NCI-H146 (cell line): ENCODE measurements at regions not wholly inside any gene's neighbourhood (a gene's known extent, or its start where the extent isn't known, plus 50 kb on each side); places are given as distances from the start of the nearest gene placed in this dataset.
A peak's percentile ranks its signal among the peaks of the same experiment; 100 is the strongest.
"Not testable (repeated sequence)": the region's sequence is repeated elsewhere in the genome, so short reads cannot be mapped to it uniquely, and the experiment has no call there.

Experiments used
- DNase-seq: peaks from one replicate; lab custom pipeline; 2025; lab: John Stamatoyannopoulos, UW

DNA sequence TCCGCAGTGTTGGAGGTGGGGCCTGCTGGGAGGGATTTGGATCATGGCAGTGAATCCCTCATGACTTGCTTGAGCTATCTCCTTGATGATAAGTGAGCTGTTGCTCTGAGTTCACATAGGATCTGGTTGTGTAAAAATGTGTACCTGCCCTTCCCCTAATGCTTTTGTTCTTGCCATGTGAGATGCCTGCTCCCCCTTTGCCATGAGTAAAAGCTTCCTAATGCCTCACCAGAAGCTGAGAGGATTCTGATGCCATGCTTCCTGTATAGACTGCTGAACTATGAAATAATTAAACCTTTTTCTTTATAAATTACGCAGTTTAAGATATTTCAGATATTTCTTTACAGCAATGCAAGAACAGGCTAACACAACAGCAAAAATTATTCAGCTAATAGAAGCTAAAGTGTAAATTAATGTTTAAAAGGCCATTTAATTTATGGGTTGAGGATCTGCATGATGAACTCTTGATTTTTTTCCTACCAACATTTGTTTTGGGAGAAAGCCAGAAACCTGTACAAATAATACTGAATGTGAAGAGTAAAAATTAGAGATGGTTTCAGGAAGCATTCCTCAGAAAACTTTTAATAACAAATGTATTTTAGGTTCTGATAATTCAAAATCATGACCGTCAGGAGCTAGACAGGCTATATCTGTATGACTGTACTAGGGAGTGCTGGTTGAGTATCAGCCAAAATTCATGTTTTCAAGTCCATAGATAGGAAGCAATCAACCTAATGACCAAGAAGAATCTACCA is 177.5 kb upstream of the GRIA4 start:
- no peak for DNase-seq

DNA sequence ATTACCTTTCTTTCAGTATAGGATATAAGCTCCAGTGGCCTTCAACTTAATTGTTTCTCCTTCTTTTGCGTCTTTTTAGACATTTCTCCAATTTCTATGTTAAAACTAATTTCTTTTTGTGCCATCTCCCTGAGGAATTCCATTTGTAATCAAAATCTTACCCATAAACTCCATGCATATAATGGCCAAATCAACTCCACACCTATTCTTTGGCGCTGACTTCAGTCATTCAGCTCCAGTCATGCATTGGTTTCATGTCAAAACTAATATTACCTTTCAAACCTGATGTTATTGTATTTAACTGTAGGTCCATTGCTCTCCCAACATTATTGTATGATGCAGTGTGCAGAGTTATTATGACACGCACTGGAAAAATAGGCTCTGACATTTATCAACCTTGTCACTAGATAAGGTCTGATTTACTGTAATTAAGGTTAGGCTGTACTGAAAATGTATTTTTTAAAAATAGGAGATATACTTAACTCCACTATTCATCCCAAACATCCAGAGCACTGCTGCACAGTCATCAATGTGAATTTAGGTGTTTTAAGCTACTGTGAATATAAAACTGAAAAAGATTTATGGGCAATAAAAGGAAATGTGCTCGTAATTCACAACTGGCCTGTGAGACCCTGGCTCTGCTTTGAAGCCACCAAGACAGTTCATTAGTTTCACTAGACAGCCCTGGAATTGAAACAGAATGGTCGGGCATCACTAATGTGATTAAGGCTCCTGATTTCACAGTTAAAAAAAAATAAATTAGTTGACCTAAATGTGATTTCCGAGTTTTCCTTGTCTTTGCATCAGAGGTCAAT is 180.6 kb upstream of the GRIA4 start:
- no peak for DNase-seq

DNA sequence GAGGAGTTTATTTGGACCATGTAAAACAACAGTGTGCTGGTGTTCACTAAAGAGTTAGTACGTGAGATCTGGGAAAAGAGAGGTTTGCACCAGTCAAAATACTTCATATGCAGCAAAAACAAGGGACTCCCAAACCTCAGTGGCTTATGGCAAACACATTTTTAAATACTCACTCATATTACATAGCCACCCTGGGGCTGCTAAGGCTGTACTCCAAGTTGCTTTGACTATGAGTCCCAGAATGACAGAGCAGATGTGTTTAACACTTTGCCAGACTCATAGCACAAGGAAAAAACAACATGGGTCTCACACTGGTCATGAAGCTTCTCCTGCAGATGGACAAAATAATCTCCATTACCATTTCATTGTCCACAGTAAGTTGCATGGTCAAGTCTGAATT is 202.8 kb upstream of the GRIA4 start:
- DNase-seq = no peak

DNA sequence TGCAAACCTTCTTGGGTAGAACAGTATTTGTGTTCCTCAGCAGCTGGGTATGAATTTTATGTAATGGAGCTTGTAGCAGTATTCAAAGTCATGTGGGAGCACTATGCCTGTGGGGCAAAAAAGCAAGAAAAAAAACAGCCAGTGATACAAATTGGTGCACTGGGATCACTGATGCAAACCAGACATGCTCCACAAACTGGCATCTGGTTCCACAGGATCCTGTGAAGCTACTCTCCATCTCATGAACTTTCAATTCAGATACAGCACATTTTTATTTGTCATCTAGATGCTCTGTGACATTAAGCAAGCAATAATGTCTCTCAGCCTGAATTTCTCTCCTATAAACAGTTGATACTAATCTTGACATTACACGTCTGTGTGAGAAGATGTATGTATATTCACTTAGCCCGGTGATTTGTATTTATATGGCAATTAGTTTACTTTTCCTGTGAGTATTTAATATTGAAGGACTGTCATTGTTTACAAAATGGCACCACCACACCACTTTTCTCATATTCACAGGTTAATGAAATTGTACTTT is 208.5 kb upstream of the GRIA4 start:
- no peak for DNase-seq

DNA sequence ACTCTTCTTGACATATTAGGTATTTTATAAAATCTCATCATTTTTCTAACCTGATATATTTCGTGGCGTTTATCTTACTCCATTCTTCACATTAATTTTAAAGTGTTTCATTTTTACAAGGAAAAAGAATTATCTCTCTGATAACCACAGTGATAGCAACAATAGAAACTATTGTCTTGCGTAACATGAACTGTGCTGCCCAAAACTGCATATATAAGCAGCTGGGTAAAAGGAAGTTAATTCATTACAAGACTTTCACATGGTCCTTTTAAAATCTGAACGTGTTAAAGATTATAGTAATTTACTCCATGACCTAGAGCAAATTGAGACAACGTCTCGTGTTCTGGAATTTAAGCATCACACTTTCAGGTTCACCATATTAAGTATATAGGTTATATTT is 210.4 kb upstream of the GRIA4 start:
- DNase-seq = no peak

DNA sequence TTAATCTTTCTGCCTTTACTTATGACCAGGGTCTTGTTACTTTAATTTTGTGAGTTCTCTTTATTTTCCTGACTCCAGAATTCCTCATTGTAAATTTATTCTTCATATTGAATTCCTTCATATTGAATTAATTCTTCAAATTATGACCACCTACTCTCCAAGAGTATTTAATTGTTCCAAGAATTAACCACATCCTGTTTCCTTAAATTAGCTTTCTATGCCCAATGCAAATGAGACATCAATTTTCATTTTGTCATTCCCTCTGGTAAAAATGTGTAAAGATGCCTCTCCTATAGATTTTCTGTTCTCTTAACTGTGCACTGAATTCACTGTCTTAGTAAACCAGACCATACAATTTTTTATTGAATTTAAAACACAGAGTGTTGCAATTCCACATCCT is 211.2 kb upstream of the GRIA4 start:
- DNase-seq = no peak

DNA sequence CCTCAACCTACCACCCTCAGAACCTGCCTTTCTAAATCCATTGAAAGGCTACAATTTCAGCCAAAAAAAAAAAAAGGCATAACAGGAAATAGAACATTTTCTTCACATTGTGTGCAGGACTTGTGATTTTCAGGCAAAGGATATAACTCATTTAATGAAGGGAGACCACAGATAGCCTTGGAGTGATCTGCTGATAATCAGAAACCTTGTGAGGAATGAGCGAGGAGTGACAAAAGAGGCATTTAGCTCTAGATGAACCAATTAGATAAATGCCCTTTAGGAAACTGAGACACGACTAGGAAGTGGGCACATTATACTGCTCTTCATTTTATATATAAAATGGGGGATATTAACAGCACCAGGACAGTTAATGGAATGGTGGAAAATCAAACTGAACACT is 216.5 kb upstream of the GRIA4 start:
- DNase-seq = no peak

DNA sequence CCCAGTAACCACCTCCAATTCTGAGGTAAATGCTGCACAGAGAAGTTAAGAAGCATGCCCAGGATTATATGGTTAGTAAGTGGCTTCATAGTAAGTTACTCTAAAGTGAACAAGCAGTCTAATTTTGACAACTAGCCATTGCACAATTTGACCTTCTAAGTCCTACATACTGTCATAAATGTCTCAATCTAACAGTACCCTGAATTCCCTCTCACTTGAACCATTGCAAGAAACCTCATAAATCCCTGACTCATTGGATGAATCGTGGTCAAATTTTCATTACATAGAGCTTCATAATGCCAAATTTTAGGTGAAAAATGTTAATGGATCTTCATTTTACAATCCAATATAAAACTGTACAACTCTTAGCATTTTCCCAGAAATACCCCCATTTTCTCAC is 217.3 kb upstream of the GRIA4 start:
- DNase-seq = no peak

DNA sequence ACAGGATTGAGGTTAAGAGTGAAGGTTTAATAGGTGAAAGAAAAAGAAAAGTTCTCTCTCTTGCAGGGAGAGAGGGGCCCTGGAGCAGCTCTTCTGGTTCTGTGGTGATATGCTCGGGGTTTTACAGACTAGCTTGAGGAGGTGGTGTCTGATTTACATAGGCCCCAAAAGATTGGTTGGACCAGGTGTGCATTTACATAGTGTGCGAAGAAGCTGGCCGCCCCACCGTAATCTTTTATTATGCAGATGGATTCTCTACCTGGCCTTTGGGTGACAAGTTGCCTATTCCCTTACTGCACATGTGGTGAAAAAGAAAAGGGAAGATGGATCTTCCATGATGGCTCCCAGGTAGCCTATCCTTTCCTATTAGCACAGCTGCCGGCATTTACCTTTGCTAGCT is 219.9 kb upstream of the GRIA4 start:
- peak; percentile 96 for DNase-seq

DNA sequence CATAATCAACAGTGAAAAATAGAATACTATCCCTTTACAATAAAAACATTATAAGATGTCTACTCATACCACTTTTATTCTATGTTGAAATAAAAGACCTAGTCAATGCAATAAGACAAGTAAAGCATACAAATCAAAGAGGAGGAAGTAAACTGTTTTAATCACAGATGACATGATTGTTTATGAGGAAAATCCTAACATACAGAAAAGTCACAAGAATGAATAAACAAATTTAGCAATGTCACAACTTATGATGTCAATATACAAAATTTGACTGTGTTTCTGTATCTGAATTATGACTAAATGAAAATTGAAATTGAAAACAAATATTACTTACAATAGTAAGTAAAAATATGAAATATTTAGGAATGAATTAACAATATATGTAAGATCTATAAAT is 221.9 kb upstream of the GRIA4 start:
- no peak for DNase-seq

DNA sequence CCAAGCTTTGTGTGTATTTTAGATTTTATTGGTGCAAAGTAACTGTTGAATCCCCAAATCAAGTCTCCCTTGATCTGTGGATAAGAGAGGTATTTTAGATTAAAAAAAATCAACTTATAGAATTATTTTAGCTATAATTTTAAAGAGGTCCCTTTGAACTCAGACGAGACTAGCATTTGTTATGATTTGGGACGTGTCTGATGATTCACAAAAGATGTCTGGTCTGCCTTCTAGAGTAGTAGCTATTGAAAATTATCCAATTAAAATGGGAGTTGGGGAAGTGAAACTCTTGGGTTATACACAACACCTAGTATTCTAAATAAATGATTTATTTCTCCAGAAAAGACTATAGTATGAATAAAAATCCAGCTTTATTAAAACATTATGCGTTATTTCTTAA is 227.9 kb upstream of the GRIA4 start:
- no peak for DNase-seq

DNA sequence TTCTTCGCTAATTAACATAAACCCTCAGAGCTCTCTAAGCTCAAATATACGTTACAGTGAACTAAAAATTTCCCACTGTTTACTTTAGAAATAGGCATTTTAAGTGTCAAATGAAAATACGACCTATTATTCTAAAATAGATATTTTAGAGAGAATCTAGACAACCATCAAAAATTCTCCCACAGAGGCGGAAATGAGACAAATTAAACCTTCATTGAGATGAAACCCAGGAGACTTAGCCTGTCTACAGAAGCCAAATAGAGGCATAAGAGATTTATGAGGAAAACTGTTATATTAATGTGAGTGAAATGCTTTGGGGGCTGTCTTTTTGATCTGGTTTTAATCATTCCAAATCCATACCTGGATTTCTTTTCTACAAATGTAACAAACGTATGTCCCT is 232.0 kb upstream of the GRIA4 start:
- no peak for DNase-seq

DNA sequence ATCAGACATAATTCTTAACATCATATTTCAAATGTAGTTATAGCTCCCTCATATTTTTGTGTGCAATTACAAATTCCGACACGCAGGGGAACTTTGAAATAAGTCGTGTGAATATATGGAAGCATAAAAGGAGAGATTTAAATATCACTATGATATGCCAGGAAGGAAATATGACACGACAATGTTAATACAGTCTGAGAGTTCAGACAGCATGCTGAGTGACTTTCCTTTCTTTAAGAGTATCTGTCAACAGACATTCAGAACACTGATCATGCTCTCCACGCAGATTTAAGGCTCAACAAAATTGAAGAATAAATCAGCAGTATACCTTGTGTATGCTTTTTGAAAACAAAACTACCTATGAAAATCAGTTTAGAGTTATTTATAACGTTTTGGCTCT is 232.6 kb upstream of the CARD18 start:
- DNase-seq = no peak

DNA sequence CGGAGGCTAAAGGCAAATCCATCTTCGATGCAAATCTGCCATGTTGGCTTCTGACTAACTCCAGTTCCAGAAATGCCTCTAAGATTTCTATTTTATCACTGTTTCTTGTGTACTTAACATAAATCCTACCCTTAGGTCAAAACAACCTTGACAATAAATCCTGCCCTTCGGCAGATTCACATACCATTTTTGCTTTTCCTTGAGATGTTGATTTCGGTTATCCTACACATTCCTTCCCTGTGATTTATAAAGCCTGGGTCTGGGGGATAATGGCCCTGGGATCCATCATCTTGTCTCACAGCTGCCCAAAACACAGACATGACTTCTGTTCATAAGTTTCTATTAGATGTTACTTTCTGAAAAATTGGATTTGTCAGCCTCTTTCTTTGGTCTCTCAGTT is 231.7 kb upstream of the CARD18 start:
- no peak for DNase-seq

DNA sequence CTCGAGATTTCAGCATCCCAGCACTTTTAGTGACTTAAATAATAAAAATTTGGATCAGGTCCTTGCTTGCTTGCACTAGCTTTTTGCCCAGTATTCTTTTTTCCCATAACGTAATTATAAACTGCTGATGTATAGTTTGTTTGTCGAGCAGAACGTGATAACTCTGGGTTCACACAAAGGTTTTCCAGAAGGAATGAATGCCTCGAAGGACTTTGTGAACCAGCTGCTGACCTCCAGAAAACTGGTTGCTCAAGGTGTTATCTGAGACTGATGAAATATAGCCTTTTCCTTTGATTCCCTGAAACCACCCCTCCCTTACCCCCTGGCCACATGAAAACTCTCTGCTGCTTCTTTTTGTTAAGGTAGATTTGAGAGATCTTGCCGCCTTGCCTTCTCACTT is 229.1 kb upstream of the CARD18 start:
- DNase-seq = no peak

DNA sequence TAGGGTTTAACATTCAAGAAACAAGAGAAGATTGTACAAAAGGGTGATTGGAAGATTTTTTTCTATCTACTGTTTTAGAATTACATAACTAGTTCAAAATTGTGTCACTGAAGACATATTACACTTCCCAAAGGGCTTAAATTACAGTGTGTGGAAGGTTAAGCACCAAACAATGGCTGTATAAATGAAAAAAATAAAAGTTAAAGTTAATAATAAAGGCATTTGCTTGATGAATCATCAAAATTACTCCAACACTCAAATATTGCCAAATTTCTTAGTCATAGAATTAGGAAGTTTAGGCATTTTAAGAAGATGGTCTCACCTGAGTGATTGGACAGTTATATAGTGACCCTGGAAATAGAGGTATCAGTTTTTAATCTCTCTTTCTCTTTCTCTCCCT is 227.6 kb upstream of the CARD18 start:
- no peak for DNase-seq

DNA sequence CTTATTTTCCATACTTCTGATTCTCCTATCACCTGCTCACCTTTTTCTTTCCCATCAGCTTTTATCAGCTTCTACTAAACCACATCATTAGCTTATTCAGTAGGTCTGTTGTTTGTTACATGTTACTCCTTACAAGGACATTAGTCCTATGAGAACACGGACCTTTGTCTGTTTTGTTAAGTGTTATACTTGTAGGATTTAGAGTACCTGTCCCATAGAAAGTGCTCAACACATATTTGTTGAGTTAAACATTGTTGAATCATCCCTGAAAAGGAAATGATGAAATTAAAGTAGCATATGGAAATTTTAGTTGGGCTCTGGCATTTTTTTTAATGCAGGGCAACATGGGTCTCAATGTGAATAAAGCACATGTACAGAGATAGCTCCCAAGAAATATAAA is 222.1 kb upstream of the CARD18 start:
- DNase-seq = no peak

DNA sequence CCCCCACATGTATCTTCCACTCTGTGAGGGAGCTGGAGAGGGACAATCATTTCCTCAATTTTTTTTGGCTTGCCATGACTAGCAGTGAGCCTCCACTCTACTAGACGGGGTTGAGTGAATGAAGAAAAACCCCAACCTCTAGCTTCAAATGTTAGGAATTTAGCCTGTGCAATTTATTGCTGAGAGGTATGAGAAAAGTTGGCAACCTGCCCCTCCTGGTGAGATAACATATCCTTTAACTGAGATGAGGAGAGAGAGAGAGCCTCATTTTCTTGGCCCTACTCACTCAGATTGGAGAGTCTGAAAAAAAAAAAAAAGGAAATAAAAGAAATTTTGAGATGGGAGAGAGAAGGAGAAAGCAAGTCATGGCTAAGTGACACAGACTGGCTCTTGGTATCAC is 218.2 kb upstream of the CARD18 start:
- DNase-seq = no peak

DNA sequence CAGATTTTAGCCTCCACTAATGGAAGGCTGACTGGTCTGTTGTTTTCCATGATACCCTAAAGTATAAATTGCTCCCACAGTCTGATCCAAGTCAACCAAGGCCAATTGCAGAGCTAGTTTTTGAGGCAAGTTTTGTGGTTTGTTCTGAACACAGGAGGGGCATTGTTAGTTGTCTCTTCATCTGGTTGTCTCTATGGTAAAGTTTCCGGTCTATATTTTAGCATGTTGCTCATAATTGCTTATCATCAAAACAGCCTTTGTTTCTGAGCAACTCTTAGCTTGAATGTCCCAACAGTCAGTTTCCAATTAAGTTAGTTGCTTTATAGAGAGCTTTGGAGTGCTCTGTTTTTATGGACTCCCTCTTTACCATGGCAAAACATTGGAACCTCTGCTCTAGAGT is 217.6 kb upstream of the CARD18 start:
- DNase-seq = no peak

DNA sequence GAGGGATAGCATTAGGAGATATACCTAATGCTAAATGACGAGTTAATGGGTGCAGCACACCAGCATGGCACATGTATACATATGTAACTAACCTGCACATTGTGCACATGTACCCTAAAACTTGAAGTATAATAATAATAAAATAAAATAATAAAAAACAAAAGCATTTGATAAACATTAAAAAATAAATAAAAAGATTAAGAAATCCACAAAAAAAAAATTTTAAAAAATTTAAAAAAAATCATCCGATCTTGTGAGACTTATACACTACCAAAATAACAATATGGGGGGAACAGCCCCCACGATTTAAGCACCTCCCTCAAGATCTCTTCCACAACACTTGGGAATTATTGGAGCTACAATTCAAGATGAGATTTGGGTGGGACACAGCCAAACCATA is 210.3 kb upstream of the CARD18 start:
- not testable (repeated sequence) for DNase-seq

DNA sequence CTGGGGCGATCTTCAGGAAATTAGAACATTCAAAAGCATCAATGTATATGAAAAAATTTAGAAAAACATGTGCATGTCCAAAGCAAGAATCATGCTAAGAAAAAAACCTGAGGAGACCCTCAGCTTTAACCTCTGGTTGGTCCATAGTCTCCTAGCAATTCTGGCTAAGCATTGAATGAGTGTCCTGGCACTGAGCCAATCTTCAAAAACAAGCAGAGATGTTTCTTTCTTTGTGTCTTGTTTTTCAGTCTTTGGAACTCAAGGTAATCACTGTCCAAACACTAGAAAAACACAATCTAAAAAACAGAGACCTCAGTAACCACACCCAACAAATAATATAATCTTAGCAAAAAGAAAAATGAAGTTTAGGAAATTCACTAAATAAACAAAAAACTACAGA is 205.4 kb upstream of the CARD18 start:
- DNase-seq = peak; percentile 1

DNA sequence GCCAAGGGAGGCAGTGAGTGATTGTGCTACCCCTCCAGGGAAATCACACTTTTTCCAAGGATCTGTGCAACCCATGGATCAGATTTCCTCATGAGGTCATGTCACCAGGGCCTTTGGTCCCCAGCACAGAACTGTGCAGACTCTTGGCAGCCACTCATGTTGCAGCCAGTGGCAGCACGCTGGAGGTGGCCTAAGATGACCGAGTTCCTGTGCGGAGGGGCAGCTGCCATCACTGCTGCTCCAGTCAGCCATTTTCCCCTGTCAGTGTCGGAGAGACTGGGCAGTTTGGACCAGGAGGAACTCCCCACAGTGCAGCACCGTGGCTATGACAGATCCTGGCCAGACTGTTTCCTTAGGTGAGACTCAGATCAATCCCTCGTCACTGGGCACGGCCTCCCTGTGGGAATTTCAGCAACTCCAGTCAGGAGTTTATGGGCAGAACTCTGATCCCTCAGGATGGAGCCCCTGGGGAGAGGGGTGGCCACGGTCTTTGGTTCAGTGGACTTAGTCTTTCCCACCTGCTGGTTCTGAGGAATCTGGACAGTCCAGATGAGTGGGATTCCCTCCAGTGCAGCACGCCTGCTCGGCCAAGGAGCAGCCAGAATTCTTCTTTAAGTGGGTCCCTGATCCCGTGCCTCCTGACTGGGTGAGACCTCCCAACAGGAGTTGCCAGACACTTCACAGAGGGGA is 194.6 kb upstream of the CARD18 start:
- no peak for DNase-seq

DNA sequence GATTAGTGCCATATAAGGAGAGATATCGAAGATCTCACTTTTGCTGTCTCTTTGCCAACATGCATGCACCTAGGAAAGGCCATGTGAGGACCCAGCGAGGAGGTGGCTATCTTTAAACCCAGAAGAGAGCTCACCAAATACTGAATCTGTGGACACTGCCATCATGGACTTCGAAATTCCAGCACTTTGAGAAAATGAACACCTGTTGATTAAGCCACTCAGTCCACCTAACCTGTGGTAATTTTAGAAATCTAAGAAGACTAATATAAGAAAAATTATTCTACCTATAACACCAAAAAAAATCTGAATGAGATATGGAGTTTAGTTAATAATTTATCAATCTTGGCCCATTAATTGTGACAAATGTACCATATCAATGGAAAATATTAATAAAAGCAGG is 193.6 kb upstream of the CARD18 start:
- DNase-seq = no peak
